GM12878 (cell line): ENCODE measurements at regions not wholly inside any gene's neighbourhood (a gene's known extent, or its start where the extent isn't known, plus 50 kb on each side); places are given as distances from the start of the nearest gene placed in this dataset.

Experiments used
- ATAC-seq: fragments of 200-7000 bp; cut with Tn5 transposase; 3 replicates; pipeline ENCODE4 v1.9.1; 2020; ENCODE audit warnings: mild to moderate bottlenecking, moderate library complexity
- BruUV-seq: library from RNA; stranded (reverse); fragments of 400-500 nt; replicated peaks from 2 replicates; lab custom pipeline; 2021; lab: Mats Ljungman, UMichigan
- CTCF ChIA-PET: fragments of 300-600 bp; sonication (Branson Sonifier 250); formaldehyde crosslinking; extraction: SDS; loops from one replicate; lab custom pipeline; 2021; ENCODE audit warnings: inconsistent platforms; lab: Yijun Ruan, JAX
- POLR2A ChIA-PET: fragments of 350-600 bp; formaldehyde crosslinking; extraction: SDS; loops from one replicate; lab custom pipeline; 2021; ENCODE audit warnings: inconsistent platforms; lab: Charles Lee
- RAD21 ChIA-PET: fragments of 300-600 bp; sonication (Branson Sonifier 250); formaldehyde crosslinking; loops from one replicate; lab custom pipeline; 2023; ENCODE audit warnings: antibody characterized with exemption; ENCODE audit not compliant: unreplicated experiment; lab: Charles Lee
- SMC1A ChIA-PET: fragments of 300-600 bp; sonication (Branson Sonifier 250); formaldehyde crosslinking; loops from one replicate; lab custom pipeline; 2023; ENCODE audit not compliant: unreplicated experiment, uncharacterized antibody; lab: Charles Lee
- DNase-seq: peaks from one replicate; pipeline ENCODE4 v3.0.0-alpha.2; 2011; ENCODE audit warnings: low read depth, low spot score
- FAIRE-seq: peaks from 3 replicates; lab custom pipeline; 2011; peaks lifted over from hg19 to GRCh38; lab: Jason Lieb, UNC
- H2AFZ ChIP-seq: 2 replicates; pipeline ENCODE4 v1.6.0; 2011; ENCODE audit warnings: low read depth, low read length, control low read depth; ENCODE audit not compliant: control insufficient read depth
- H3K27ac ChIP-seq: 2 replicates; pipeline ENCODE4 v1.5.1; 2011; ENCODE audit warnings: control low read depth; ENCODE audit not compliant: control insufficient read depth, insufficient read depth
- H3K27me3 ChIP-seq, 2 experiments: replicated peaks in 1 of 2; 2 replicates each; pipeline versions ENCODE4 v1.6.0 to v1.6.1; 2011; ENCODE audit warnings: low read length in 1 of 2; ENCODE audit not compliant: control insufficient read depth in 2 of 2, insufficient read depth in 2 of 2
- H3K36me3 ChIP-seq, 2 experiments: 2 replicates each; pipeline ENCODE4 v1.5.1; 2011; ENCODE audit warnings: low read length in 1 of 2; ENCODE audit not compliant: control insufficient read depth in 2 of 2, insufficient read depth in 2 of 2
- H3K4me1 ChIP-seq: 2 replicates; pipeline ENCODE4 v1.6.1; 2011; ENCODE audit warnings: mild to moderate bottlenecking, low read length, moderate library complexity, mixed read lengths; ENCODE audit not compliant: control insufficient read depth, insufficient read depth
- H3K4me2 ChIP-seq: 2 replicates; pipeline ENCODE4 v1.6.0; 2011; ENCODE audit warnings: control low read depth; ENCODE audit not compliant: control insufficient read depth, insufficient read depth
- H3K4me3 ChIP-seq: fragments of 200-600 bp; sonication (generic); 2 replicates; pipeline ENCODE4 v1.5.1; 2016
- H3K79me2 ChIP-seq: 2 replicates; pipeline ENCODE4 v1.6.0; 2011; ENCODE audit warnings: low read length; ENCODE audit not compliant: control insufficient read depth, insufficient read depth
- H3K9ac ChIP-seq: 2 replicates; pipeline ENCODE4 v1.8.0; 2011; ENCODE audit warnings: low read length, control low read depth, mixed read lengths; ENCODE audit not compliant: control insufficient read depth, insufficient read depth
- H3K9me3 ChIP-seq: replicated peaks from 3 replicates; pipeline ENCODE4 v1.5.1; 2011; ENCODE audit warnings: mild to moderate bottlenecking, low read length; ENCODE audit not compliant: control insufficient read depth, insufficient read depth
- H4K20me1 ChIP-seq: 2 replicates; pipeline ENCODE4 v1.6.0; 2011; ENCODE audit not compliant: control insufficient read depth, insufficient read depth
- ATF7 ChIP-seq: fragments of 450-650 bp; IDR thresholded peaks from 2 replicates; pipeline ENCODE4 v1.6.1; 2016; ENCODE audit warnings: low read depth, mild to moderate bottlenecking
- CREM ChIP-seq: IDR thresholded peaks from 2 replicates; pipeline ENCODE4 v1.6.1; 2014; ENCODE audit warnings: antibody characterized with exemption, low read depth
- MEF2A ChIP-seq: IDR thresholded peaks from 2 replicates; pipeline ENCODE4 v1.6.1; 2011; ENCODE audit warnings: low read depth, mild to moderate bottlenecking, low read length, moderate library complexity; ENCODE audit not compliant: insufficient read depth
- RBBP5 ChIP-seq: fragments of 200-600 bp; sonication (generic); conservative IDR thresholded peaks from 2 replicates; pipeline ENCODE4 v1.6.1; 2016
- SIN3A ChIP-seq: IDR thresholded peaks from 2 replicates; pipeline ENCODE4 v1.6.1; 2012; ENCODE audit warnings: low read depth, low read length, improper control_type of control experiment
- SMAD1 ChIP-seq: fragments of 450-650 bp; IDR thresholded peaks from 2 replicates; pipeline ENCODE4 v1.6.1; 2018; ENCODE audit warnings: mild to moderate bottlenecking, low read depth; ENCODE audit not compliant: partially characterized antibody
- STAT3 ChIP-seq: IDR thresholded peaks from 2 replicates; pipeline ENCODE4 v1.6.1; 2011; ENCODE audit warnings: low read depth, low read length, improper control_type of control experiment
- TCF3 ChIP-seq: IDR thresholded peaks from 2 replicates; pipeline ENCODE4 v1.6.1; 2012; ENCODE audit warnings: low read depth, mild to moderate bottlenecking, low read length, borderline replicate concordance; ENCODE audit not compliant: insufficient read depth
- YY1 ChIP-seq: IDR thresholded peaks from 2 replicates; pipeline ENCODE4 v1.6.1; 2011; ENCODE audit warnings: low read depth, mild to moderate bottlenecking, low read length
- ZNF274 ChIP-seq: IDR thresholded peaks from one replicate; pipeline ENCODE4 v1.8.0; 2011; ENCODE audit not compliant: insufficient read length, insufficient read depth
- ZZZ3 ChIP-seq: IDR thresholded peaks from 2 replicates; pipeline ENCODE4 v1.6.1; 2011; ENCODE audit warnings: low read depth; ENCODE audit not compliant: control insufficient read depth, insufficient read length
- WGBS: methylation state at CpG from one replicate; pipeline ENCODE4 v1.1.6; 2016; ENCODE audit warnings: low lambda C conversion rate; ENCODE audit not compliant: insufficient replicate concordance, insufficient coverage; ENCODE audit errors: missing lambda C conversion rate; 5-methylcytosine and 5-hydroxymethylcytosine counted together
- in situ Hi-C: fragments of 300-500 bp; cut with MboI; formaldehyde crosslinking; loops from 9 replicates; pipeline ENCODE4 v1.14.3; 2018; ENCODE audit warnings: mixed read lengths
- intact Hi-C: fragments of 100-400 bp; cut with micrococcal nuclease; formaldehyde crosslinking; loops from one replicate; pipeline ENCODE4 v1.14.2; 2022; ENCODE audit not compliant: unreplicated experiment
- TF ChIP-seq, protein P1 (sequence below): IDR thresholded peaks from 2 replicates; pipeline ENCODE4 v1.6.1; 2011; ENCODE audit warnings: low read depth, mild to moderate bottlenecking, low read length, moderate library complexity, borderline replicate concordance; ENCODE audit errors: extremely low read depth
- TF ChIP-seq, protein P2 (sequence below): IDR thresholded peaks from 2 replicates; pipeline ENCODE4 v1.6.1; 2011; ENCODE audit warnings: low read depth, low read length, improper control_type of control experiment, borderline replicate concordance
- TF ChIP-seq, protein P3 (sequence below): fragments of 450-650 bp; IDR thresholded peaks from 2 replicates; pipeline ENCODE4 v1.6.1; 2016; ENCODE audit warnings: mild to moderate bottlenecking
- TF ChIP-seq, protein P4 (sequence below): fragments of 450-650 bp; IDR thresholded peaks from 2 replicates; pipeline ENCODE4 v1.6.1; 2017; ENCODE audit warnings: antibody characterized with exemption, mild to moderate bottlenecking, moderate library complexity
- TF ChIP-seq, protein P5 (sequence below): IDR thresholded peaks from 2 replicates; pipeline ENCODE4 v1.6.1; 2011; ENCODE audit warnings: borderline replicate concordance, low read depth, mild to moderate bottlenecking, moderate library complexity, low read length; ENCODE audit not compliant: insufficient read depth, poor library complexity, severe bottlenecking

DNA sequence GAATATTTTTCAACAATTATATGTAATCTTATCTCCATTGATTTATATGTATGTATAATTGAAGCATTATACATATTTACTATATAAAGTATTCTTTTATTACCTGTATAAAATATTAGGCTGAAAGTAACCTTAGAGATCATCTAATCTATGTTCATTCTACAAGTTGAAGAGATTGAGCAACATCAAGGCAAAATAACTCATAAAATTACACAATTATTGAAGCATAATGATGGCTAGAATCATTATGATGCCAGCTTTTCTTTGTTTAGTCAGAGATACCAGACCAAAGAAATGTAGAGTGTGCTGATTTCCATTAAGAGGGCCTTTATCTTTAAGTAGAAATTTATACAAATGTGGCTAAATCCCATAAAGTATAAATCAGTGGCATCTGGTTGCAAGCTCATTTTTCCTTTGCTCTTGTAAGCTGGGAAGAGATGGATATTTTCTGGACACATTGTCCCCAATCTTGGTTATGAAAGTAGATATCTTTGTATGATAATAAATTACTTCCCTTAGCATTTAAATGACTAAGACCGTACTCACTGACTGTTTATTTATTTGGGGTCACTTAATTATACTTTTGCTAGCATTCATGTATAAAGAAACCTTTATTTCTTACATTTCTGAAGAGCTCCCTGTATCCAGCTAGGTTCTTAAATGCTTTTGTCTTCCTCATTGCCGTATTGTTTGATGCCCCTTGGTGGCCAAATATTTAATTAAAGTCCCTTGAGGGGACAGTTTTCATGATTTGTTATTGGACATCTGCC, 339.8 kb downstream of the PCDH7 start:
- Histone ChIP-seq H3K4me2 (no peak overlapping the region), H3K4me3 (no peak overlapping the region), H3K27me3 (no peaks in the 10 kb centered on the region), H4K20me1 (no peaks in the 10 kb centered on the region), H2AFZ (no peak overlapping the region), H3K9me3 (no peaks in the 10 kb centered on the region), H3K4me1 (no peaks in the 10 kb centered on the region), H3K27ac (no peak overlapping the region), H3K9ac (no peak overlapping the region), H3K79me2 (no peaks in the 10 kb centered on the region), H3K36me3 (no peaks in the 10 kb centered on the region)
- no TSS peak for BruUV-seq
- ATAC-seq, result no peak
- in situ Hi-C loops (no loop called here), intact Hi-C loops (no loop called here)
- CTCF ChIA-PET, result interaction anchor here (0.6 to 1.0 kb wide), 2 partner anchors 11 to 13 kb away, joined by 3 to 5 read pairs; no protein-coding TSS in a partner anchor
- SMC1A ChIA-PET, result interaction anchor here (0.7 to 1.5 kb wide), 2 partner anchors 11 to 24 kb away, joined by 3 read pairs; no protein-coding TSS in a partner anchor
- 6% methylated on average over 2 of the region's 2 CpGs for WGBS
- FAIRE-seq, result no peak
- DNase-seq, result no peak
- POLR2A ChIA-PET, result no interaction called here
- RAD21 ChIA-PET, result no interaction called here
- TF ChIP-seq, protein P1, sequence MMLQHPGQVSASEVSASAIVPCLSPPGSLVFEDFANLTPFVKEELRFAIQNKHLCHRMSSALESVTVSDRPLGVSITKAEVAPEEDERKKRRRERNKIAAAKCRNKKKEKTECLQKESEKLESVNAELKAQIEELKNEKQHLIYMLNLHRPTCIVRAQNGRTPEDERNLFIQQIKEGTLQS, result no peak
- TF ChIP-seq MEF2A, result no peak
- no peak for TF ChIP-seq CREM
- TF ChIP-seq, protein P2, sequence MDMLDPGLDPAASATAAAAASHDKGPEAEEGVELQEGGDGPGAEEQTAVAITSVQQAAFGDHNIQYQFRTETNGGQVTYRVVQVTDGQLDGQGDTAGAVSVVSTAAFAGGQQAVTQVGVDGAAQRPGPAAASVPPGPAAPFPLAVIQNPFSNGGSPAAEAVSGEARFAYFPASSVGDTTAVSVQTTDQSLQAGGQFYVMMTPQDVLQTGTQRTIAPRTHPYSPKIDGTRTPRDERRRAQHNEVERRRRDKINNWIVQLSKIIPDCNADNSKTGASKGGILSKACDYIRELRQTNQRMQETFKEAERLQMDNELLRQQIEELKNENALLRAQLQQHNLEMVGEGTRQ, result no peak
- TF ChIP-seq, protein P3, sequence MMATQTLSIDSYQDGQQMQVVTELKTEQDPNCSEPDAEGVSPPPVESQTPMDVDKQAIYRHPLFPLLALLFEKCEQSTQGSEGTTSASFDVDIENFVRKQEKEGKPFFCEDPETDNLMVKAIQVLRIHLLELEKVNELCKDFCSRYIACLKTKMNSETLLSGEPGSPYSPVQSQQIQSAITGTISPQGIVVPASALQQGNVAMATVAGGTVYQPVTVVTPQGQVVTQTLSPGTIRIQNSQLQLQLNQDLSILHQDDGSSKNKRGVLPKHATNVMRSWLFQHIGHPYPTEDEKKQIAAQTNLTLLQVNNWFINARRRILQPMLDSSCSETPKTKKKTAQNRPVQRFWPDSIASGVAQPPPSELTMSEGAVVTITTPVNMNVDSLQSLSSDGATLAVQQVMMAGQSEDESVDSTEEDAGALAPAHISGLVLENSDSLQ, result no peak
- TF ChIP-seq SIN3A, result no peak
- no peak for TF ChIP-seq TCF3
- TF ChIP-seq ZNF274, result no peak
- TF ChIP-seq ATF7, result no peak
- no peak for TF ChIP-seq YY1
- TF ChIP-seq ZZZ3, result no peak
- TF ChIP-seq SMAD1, result no peak
- TF ChIP-seq, protein P4, sequence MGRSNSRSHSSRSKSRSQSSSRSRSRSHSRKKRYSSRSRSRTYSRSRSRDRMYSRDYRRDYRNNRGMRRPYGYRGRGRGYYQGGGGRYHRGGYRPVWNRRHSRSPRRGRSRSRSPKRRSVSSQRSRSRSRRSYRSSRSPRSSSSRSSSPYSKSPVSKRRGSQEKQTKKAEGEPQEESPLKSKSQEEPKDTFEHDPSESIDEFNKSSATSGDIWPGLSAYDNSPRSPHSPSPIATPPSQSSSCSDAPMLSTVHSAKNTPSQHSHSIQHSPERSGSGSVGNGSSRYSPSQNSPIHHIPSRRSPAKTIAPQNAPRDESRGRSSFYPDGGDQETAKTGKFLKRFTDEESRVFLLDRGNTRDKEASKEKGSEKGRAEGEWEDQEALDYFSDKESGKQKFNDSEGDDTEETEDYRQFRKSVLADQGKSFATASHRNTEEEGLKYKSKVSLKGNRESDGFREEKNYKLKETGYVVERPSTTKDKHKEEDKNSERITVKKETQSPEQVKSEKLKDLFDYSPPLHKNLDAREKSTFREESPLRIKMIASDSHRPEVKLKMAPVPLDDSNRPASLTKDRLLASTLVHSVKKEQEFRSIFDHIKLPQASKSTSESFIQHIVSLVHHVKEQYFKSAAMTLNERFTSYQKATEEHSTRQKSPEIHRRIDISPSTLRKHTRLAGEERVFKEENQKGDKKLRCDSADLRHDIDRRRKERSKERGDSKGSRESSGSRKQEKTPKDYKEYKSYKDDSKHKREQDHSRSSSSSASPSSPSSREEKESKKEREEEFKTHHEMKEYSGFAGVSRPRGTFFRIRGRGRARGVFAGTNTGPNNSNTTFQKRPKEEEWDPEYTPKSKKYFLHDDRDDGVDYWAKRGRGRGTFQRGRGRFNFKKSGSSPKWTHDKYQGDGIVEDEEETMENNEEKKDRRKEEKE, result no peak
- TF ChIP-seq, protein P5, sequence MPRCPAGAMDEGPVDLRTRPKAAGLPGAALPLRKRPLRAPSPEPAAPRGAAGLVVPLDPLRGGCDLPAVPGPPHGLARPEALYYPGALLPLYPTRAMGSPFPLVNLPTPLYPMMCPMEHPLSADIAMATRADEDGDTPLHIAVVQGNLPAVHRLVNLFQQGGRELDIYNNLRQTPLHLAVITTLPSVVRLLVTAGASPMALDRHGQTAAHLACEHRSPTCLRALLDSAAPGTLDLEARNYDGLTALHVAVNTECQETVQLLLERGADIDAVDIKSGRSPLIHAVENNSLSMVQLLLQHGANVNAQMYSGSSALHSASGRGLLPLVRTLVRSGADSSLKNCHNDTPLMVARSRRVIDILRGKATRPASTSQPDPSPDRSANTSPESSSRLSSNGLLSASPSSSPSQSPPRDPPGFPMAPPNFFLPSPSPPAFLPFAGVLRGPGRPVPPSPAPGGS, result no peak
- no peak for TF ChIP-seq STAT3
- no peak for TF ChIP-seq RBBP5
